ENCODE measurements at regions not wholly inside any gene's neighbourhood (a gene's known extent, or its start where the extent isn't known, plus 50 kb on each side); places are given as distances from the start of the nearest gene placed in this dataset.
"Not testable (repeated sequence)": the region's sequence is repeated elsewhere in the genome, so short reads cannot be mapped to it uniquely, and the experiment has no call there.

GRCh38 chr3:30476368-30477084, 129.9 kb upstream of the TGFBR2 start:
- DNase-seq: peak; percentile 44

- DNase-seq: no peak
Observed at GRCh38 chr3:30477149-30477921, 129.1 kb upstream of the TGFBR2 start.

- DNase-seq: not testable (repeated sequence)
Observed at GRCh38 chr3:30479737-30480136, 126.7 kb upstream of the TGFBR2 start.

- DNase-seq: not testable (repeated sequence)
Observed at GRCh38 chr3:30480156-30480555, 126.2 kb upstream of the TGFBR2 start.

GRCh38 chr3:30480587-30480986, 125.8 kb upstream of the TGFBR2 start:
- DNase-seq: no peak

GRCh38 chr3:30481241-30481640, 125.2 kb upstream of the TGFBR2 start:
- no peak for DNase-seq

GRCh38 chr3:30484229-30484628, 122.2 kb upstream of the TGFBR2 start:
- DNase-seq: not testable (repeated sequence)

- DNase-seq: no peak
Observed at GRCh38 chr3:30486368-30486767, 120.0 kb upstream of the TGFBR2 start.

- no peak for DNase-seq
Observed at GRCh38 chr3:30488070-30488756, 118.2 kb upstream of the TGFBR2 start.

GRCh38 chr3:30492322-30493192, 113.8 kb upstream of the TGFBR2 start:
- DNase-seq: peak; percentile 7

GRCh38 chr3:30493911-30494311, 112.5 kb upstream of the TGFBR2 start:
- peak; percentile 42 for DNase-seq

- DNase-seq: no peak
Observed at GRCh38 chr3:30495172-30496065, 111.0 kb upstream of the TGFBR2 start.

GRCh38 chr3:30496066-30496966, 110.1 kb upstream of the TGFBR2 start:
- no peak for DNase-seq

GRCh38 chr3:30498587-30498967, 107.8 kb upstream of the TGFBR2 start:
- no peak for DNase-seq

- no peak for DNase-seq
Observed at GRCh38 chr3:30500666-30501399, 105.6 kb upstream of the TGFBR2 start.

- DNase-seq: no peak
Observed at GRCh38 chr3:30501526-30501925, 104.9 kb upstream of the TGFBR2 start.

GRCh38 chr3:30502051-30502741, 104.2 kb upstream of the TGFBR2 start:
- no peak for DNase-seq

- no peak for DNase-seq
Observed at GRCh38 chr3:30502742-30503073, 103.7 kb upstream of the TGFBR2 start.

- DNase-seq: no peak
Observed at GRCh38 chr3:30503446-30503845, 103.0 kb upstream of the TGFBR2 start.

All from NCI-H69 (cell line).